HEK293 (cell line): ENCODE measurements at regions not wholly inside any gene's neighbourhood (a gene's known extent, or its start where the extent isn't known, plus 50 kb on each side); places are given as distances from the start of the nearest gene placed in this dataset.

ENCODE experiments used
- CTCF ChIA-PET: fragments of 350-600 bp; formaldehyde crosslinking; extraction: SDS; loops from one replicate; lab custom pipeline; 2021; ENCODE audit warnings: antibody characterized with exemption; lab: Yijun Ruan, JAX
- POLR2A ChIA-PET: fragments of 300-600 bp; formaldehyde crosslinking; extraction: SDS; loops from one replicate; lab custom pipeline; 2020; ENCODE audit warnings: antibody characterized with exemption, inconsistent platforms; lab: Yijun Ruan, JAX
- H3K27ac ChIP-seq: fragments of 200-500 bp; sonication (Bioruptor generic); 2 replicates; pipeline ENCODE4 v1.5.1; 2014; ENCODE audit warnings: low read depth, low read length, control low read depth, inconsistent platforms; ENCODE audit errors: extremely low read depth
- H3K36me3 ChIP-seq, 2 experiments: fragments of 200-500 bp in 1 of 2; sonication (Bioruptor generic) in 1 of 2; 1 replicate in 1 of 2; 2 replicates in 1 of 2; pipeline ENCODE4 v1.5.1; 2014 to 2017; ENCODE audit warnings: inconsistent platforms in 2 of 2, low read length in 2 of 2; ENCODE audit not compliant: control insufficient read depth in 2 of 2, insufficient read depth in 1 of 2
- H3K4me1 ChIP-seq: fragments of 200-500 bp; sonication (Bioruptor generic); 2 replicates; pipeline ENCODE4 v1.5.1; 2014; ENCODE audit warnings: mild to moderate bottlenecking, low read length, inconsistent platforms; ENCODE audit not compliant: control insufficient read depth, insufficient read depth
- H3K4me3 ChIP-seq: 2 replicates; pipeline ENCODE4 v1.5.1; 2011; ENCODE audit warnings: low read depth, mild to moderate bottlenecking, control low read depth, low read length, moderate library complexity
- H3K9me3 ChIP-seq: fragments of 200-500 bp; sonication (Bioruptor generic); 2 replicates; pipeline ENCODE4 v1.5.1; 2014; ENCODE audit warnings: low read depth, low read length, inconsistent platforms; ENCODE audit not compliant: control insufficient read depth, insufficient read depth
- GLIS1 ChIP-seq: fragments of 450-650 bp; formaldehyde crosslinking; IDR thresholded peaks from 2 replicates; pipeline ENCODE4 v1.5.1; 2016; ENCODE audit warnings: missing biosample characterization, missing genetic modification characterization
- HOXD13 ChIP-seq: sonication (generic); formaldehyde crosslinking; IDR thresholded peaks from 2 replicates; pipeline ENCODE4 v1.8.0; 2022; ENCODE audit warnings: missing genetic modification reagents, borderline replicate concordance
- MZF1 ChIP-seq: fragments of 450-650 bp; formaldehyde crosslinking; IDR thresholded peaks from 2 replicates; pipeline ENCODE4 v1.5.1; 2017; ENCODE audit warnings: missing biosample characterization, missing genetic modification characterization, borderline replicate concordance
- ZBTB20 ChIP-seq: fragments of 450-650 bp; formaldehyde crosslinking; IDR thresholded peaks from 2 replicates; pipeline ENCODE4 v1.5.1; 2016; ENCODE audit warnings: missing biosample characterization, missing genetic modification characterization
- ZFP37 ChIP-seq: fragments of 450-650 bp; formaldehyde crosslinking; IDR thresholded peaks from 2 replicates; pipeline ENCODE4 v1.5.1; 2016; ENCODE audit warnings: missing biosample characterization, missing genetic modification characterization
- ZNF10 ChIP-seq: fragments of 450-650 bp; formaldehyde crosslinking; IDR thresholded peaks from 2 replicates; pipeline ENCODE4 v1.5.1; 2017; ENCODE audit warnings: missing biosample characterization, missing genetic modification characterization
- ZNF112 ChIP-seq: fragments of 450-650 bp; formaldehyde crosslinking; IDR thresholded peaks from 2 replicates; pipeline ENCODE4 v1.5.0; 2017; ENCODE audit warnings: missing biosample characterization, missing genetic modification characterization
- ZNF155 ChIP-seq: fragments of 450-650 bp; formaldehyde crosslinking; IDR thresholded peaks from 2 replicates; pipeline ENCODE4 v1.5.1; 2016; ENCODE audit warnings: missing biosample characterization, missing genetic modification characterization
- ZNF16 ChIP-seq: fragments of 450-650 bp; formaldehyde crosslinking; IDR thresholded peaks from 2 replicates; pipeline ENCODE4 v1.5.1; 2016; ENCODE audit warnings: low read depth, missing biosample characterization, missing genetic modification characterization
- ZNF202 ChIP-seq: fragments of 450-650 bp; formaldehyde crosslinking; IDR thresholded peaks from 2 replicates; pipeline ENCODE4 v1.5.1; 2016; ENCODE audit warnings: missing biosample characterization, missing genetic modification characterization, borderline replicate concordance
- ZNF211 ChIP-seq: fragments of 450-650 bp; formaldehyde crosslinking; IDR thresholded peaks from 2 replicates; pipeline ENCODE4 v1.5.1; 2016; ENCODE audit warnings: low read depth, missing biosample characterization, missing genetic modification characterization
- ZNF350 ChIP-seq: fragments of 450-650 bp; formaldehyde crosslinking; IDR thresholded peaks from 2 replicates; pipeline ENCODE4 v1.5.0; 2017; ENCODE audit warnings: missing biosample characterization, mild to moderate bottlenecking, missing genetic modification characterization
- ZNF354C ChIP-seq: fragments of 450-650 bp; formaldehyde crosslinking; IDR thresholded peaks from 2 replicates; pipeline ENCODE4 v1.5.1; 2016; ENCODE audit warnings: missing biosample characterization, missing genetic modification characterization, low read depth, borderline replicate concordance
- ZNF433 ChIP-seq: fragments of 450-650 bp; formaldehyde crosslinking; IDR thresholded peaks from 2 replicates; pipeline ENCODE4 v1.5.1; 2016; ENCODE audit warnings: missing biosample characterization, missing genetic modification characterization, low read depth
- ZNF548 ChIP-seq: fragments of 450-650 bp; formaldehyde crosslinking; IDR thresholded peaks from 2 replicates; pipeline ENCODE4 v1.5.1; 2016; ENCODE audit warnings: missing biosample characterization, missing genetic modification characterization
- ZNF571 ChIP-seq: fragments of 450-650 bp; formaldehyde crosslinking; IDR thresholded peaks from 2 replicates; pipeline ENCODE4 v1.5.0; 2017; ENCODE audit warnings: missing biosample characterization, missing genetic modification characterization
- ZNF600 ChIP-seq: fragments of 450-650 bp; formaldehyde crosslinking; IDR thresholded peaks from 2 replicates; pipeline ENCODE4 v1.5.1; 2016; ENCODE audit warnings: missing biosample characterization, missing genetic modification characterization
- ZSCAN23 ChIP-seq: fragments of 450-650 bp; formaldehyde crosslinking; IDR thresholded peaks from 2 replicates; pipeline ENCODE4 v1.5.1; 2016; ENCODE audit warnings: missing biosample characterization, missing genetic modification characterization
- ZSCAN30 ChIP-seq: fragments of 450-650 bp; IDR thresholded peaks from 2 replicates; pipeline ENCODE4 v1.5.1; 2018; ENCODE audit warnings: missing biosample characterization, mild to moderate bottlenecking, missing genetic modification characterization, moderate library complexity
- TF ChIP-seq, protein P1 (sequence below): fragments of 450-650 bp; formaldehyde crosslinking; IDR thresholded peaks from 2 replicates; pipeline ENCODE4 v1.5.1; 2016; ENCODE audit warnings: missing biosample characterization, missing genetic modification characterization
- TF ChIP-seq, protein P2 (sequence below): fragments of 450-650 bp; formaldehyde crosslinking; IDR thresholded peaks from 2 replicates; pipeline ENCODE4 v1.5.1; 2017; ENCODE audit warnings: missing biosample characterization, missing genetic modification characterization
- TF ChIP-seq, protein P3 (sequence below): fragments of 450-650 bp; formaldehyde crosslinking; IDR thresholded peaks from 2 replicates; pipeline ENCODE4 v1.5.1; 2017; ENCODE audit warnings: missing biosample characterization, missing genetic modification characterization

DNA sequence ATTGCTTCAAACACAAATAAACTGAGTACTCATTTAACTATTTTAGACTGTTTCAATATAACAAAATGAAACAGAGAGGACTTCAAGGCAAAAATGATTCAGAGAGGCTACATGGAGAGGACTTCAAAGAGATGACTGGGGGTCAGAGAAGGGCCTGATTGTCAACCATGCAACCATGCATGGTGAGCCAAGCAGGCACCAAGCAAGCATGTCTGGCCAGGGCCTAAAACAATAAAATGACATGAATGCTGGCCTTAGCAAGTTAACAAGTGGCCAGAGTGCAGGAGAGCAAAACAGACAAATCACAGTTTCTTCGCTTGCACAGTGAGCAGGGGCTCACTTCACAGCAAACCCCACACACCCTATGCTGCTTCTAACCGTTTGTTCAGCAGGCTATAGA, 356.5 kb upstream of the MTPN start (continued):
- no peak for TF ChIP-seq ZNF433 (tag by site-specific recombination)

DNA sequence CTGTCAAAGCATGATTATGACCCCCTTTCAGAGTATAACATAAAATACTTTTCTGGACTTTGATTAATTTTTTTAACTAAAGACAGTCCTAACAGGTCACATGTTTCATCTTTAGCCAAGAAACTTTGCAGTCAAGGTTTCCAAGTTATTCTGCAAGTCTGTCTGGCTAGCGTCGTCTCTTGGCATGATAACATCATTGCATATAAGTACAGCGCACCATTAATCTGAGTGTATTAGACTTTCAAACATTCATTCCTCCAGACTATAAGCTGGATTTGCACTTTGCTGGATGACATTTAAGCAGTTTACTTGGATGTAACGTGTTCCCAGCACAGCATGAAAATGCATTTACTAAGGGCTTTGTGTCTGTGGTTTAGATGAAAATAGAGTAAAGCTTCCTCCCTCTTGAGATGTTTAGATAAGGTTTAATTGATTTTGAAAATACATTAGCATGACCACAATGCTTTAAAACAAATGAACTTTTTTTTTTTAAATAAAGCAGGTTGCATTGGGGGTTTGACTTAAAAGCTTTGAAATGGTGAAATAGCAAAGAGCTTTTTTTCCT, 349.0 kb upstream of the MTPN start:
- TF ChIP-seq ZSCAN23 (tag by site-specific recombination) (no peak), ZNF10 (no peak), ZNF350 (no peak), HOXD13 (no peak), ZNF202 (tag by site-specific recombination) (no peak), ZSCAN30 (tag by site-specific recombination) (no peak), ZNF600 (no peak), ZNF16 (tag by site-specific recombination) (no peak), ZNF548 (tag by site-specific recombination) (no peak), MZF1 (tag by site-specific recombination) (no peak)
- TF ChIP-seq, protein P1, sequence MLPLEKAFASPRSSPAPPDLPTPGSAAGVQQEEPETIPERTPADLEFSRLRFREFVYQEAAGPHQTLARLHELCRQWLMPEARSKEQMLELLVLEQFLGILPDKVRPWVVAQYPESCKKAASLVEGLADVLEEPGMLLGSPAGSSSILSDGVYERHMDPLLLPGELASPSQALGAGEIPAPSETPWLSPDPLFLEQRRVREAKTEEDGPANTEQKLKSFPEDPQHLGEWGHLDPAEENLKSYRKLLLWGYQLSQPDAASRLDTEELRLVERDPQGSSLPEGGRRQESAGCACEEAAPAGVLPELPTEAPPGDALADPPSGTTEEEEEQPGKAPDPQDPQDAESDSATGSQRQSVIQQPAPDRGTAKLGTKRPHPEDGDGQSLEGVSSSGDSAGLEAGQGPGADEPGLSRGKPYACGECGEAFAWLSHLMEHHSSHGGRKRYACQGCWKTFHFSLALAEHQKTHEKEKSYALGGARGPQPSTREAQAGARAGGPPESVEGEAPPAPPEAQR, result no peak
- TF ChIP-seq, protein P2, sequence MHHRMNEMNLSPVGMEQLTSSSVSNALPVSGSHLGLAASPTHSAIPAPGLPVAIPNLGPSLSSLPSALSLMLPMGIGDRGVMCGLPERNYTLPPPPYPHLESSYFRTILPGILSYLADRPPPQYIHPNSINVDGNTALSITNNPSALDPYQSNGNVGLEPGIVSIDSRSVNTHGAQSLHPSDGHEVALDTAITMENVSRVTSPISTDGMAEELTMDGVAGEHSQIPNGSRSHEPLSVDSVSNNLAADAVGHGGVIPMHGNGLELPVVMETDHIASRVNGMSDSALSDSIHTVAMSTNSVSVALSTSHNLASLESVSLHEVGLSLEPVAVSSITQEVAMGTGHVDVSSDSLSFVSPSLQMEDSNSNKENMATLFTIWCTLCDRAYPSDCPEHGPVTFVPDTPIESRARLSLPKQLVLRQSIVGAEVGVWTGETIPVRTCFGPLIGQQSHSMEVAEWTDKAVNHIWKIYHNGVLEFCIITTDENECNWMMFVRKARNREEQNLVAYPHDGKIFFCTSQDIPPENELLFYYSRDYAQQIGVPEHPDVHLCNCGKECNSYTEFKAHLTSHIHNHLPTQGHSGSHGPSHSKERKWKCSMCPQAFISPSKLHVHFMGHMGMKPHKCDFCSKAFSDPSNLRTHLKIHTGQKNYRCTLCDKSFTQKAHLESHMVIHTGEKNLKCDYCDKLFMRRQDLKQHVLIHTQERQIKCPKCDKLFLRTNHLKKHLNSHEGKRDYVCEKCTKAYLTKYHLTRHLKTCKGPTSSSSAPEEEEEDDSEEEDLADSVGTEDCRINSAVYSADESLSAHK (tag by site-specific recombination), result no peak
- TF ChIP-seq, all 188 proteins: peak for 0
- CTCF ChIA-PET, result interaction anchor here (0.6 kb wide), 1 partner anchor 243 kb away, joined by 5 read pairs; no protein-coding TSS in a partner anchor
- Histone ChIP-seq H3K36me3 (no peaks in the 10 kb centered on the region), H3K4me1 (no peaks in the 10 kb centered on the region), H3K9me3 (no peaks in the 10 kb centered on the region), H3K4me3 (no peak overlapping the region), H3K27ac (no peak overlapping the region)
- POLR2A ChIA-PET, result no interaction called here

DNA sequence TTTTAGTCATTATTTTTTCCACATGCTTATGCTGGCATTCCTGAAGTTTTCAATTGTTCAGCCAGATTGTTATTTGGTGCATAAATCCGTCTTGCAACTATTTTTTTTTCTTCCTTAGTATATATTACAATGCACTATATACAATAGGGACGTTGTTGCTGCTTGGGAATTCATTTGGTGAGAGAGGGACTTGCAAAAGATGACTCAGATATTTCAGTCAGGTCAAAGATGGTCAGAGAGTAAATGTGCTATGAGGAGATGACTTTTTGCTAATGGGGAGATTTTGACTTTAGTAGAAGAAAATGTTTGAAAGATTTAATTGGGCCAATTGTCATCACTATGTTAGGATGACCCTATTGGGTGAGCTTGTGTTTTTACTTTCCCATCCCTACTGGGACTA, 348.4 kb upstream of the MTPN start:
- Histone ChIP-seq H3K27ac (no peak overlapping the region), H3K4me3 (no peak overlapping the region), H3K4me1 (no peaks in the 10 kb centered on the region), H3K36me3 (no peaks in the 10 kb centered on the region), H3K9me3 (no peaks in the 10 kb centered on the region)
- CTCF ChIA-PET, result no interaction called here
- POLR2A ChIA-PET, result no interaction called here
- TF ChIP-seq ZBTB20 (tag by site-specific recombination) (no peak), ZNF354C (tag by site-specific recombination) (no peak), ZNF112 (tag by site-specific recombination) (no peak), GLIS1 (tag by site-specific recombination) (no peak), ZFP37 (tag by site-specific recombination) (no peak), ZNF571 (tag by site-specific recombination) (no peak), ZNF548 (tag by site-specific recombination) (no peak), ZNF155 (tag by site-specific recombination) (no peak), ZNF211 (tag by site-specific recombination) (no peak)
- TF ChIP-seq, protein P3, sequence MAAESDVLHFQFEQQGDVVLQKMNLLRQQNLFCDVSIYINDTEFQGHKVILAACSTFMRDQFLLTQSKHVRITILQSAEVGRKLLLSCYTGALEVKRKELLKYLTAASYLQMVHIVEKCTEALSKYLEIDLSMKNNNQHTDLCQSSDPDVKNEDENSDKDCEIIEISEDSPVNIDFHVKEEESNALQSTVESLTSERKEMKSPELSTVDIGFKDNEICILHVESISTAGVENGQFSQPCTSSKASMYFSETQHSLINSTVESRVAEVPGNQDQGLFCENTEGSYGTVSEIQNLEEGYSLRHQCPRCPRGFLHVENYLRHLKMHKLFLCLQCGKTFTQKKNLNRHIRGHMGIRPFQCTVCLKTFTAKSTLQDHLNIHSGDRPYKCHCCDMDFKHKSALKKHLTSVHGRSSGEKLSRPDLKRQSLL (tag by site-specific recombination), result no peak
- TF ChIP-seq, all 188 proteins: peak for 0
